HG02759 (cell line): ENCODE measurements at regions not wholly inside any gene's neighbourhood (a gene's known extent, or its start where the extent isn't known, plus 50 kb on each side); places are given as distances from the start of the nearest gene placed in this dataset.
"Not testable (repeated sequence)": the region's sequence is repeated elsewhere in the genome, so short reads cannot be mapped to it uniquely, and the experiment has no call there.

Source experiments
- ATAC-seq: cut with Tn5 transposase; IDR thresholded peaks from one replicate; pipeline ENCODE4 v1.9.1; 2021; ENCODE audit warnings: mild to moderate bottlenecking, moderate library complexity; ENCODE audit not compliant: unreplicated experiment

DNA sequence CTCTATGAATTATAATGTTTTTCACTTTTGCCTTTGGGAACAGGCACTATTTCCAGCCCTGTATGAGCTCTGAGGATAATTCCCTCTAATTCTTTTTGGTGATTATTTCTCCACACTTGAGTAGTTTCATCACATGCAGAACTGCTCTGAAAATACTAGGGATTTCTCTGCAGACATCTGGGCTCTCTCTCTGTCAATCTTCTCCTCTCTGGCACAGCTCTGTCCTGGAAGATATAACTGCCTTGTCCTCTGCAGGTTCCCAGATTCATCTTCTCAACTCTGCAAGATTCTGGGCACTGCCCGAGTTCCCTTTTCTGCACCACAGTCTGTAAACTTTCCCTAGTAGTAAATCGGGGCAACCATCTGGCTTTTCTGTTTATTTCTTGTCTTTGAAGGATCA lies 131.3 kb upstream of the FMN2 start:
- no peak for ATAC-seq

DNA sequence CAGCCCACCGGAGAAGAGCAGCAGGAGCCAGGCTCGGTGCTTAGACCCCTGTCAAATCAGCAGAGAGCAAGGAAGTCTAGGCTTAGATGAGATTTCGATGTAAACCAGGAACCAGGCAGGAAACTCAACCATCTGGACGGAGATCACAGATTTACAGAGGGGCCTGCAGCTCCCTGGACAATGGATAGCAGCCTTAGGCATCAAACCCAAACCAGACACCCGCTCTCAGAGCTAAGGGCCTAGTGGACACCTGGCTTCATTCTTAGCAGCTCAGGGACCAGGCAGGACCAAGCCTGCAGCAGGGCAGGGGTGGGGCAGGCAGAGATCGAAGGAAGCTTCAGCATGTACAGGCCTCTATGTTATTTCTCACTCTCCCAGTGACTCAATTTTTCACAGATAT lies 127.8 kb upstream of the FMN2 start:
- no peak for ATAC-seq

DNA sequence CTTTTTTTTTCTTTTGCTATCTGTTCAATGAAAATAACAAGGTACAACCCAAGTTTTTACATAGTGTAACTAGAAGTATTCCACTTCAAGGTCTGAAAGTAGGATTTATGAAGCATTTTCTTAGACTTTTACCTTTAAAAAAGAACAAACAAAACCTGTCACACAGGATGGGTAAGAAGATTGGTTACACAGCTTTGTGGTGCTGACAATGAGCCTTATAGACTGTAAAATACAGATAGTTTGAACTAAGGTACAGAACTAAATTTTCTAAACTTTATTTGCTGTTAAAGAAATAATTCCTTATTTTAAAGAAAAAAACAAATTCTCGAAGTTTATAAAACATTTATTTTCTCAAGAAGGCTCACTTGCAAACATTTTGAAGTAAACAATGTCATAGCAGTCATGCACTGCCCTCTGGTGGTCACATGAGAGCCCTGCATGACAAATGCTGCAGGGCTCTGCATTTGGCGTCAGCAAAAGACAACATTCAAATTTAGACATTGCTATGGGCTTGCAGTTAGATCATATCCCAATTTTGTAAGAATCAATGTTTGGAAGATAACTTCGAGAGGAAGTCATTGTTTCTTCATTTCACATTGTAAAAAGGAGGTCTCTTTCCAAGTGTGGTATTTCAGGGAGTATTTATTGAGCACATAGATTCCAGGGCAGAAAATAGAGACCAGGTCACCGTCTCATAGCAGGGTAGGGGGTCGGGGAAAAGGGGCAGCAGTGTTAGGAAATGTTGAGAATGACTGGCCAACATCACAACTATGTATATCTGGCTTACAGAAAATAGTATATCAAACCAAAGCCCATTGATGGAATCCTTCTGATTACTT lies 115.3 kb upstream of the FMN2 start:
- peak; percentile 94 for ATAC-seq

- no peak for ATAC-seq
Measured at GRCh38 chr1:239977416-239977815, 114.3 kb upstream of the FMN2 start.

DNA sequence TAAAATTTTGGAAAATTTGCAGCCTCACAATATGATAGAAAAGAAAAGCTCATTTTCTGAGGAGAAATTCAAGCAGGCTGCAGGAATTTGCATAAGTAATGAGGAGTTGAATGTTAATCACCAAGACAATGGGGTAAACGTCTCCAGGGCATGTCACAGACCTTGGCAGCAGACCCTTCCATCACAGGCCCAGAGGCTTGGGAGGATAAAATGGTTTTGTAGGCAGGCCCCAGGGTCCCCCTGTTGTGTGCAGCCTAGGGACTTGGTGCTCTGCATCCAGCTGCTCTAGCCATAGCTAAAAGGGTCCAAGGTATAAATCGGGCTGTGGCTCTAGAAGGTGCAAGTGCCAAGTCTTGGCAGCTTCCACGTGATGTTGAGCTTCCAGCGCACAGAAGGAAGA lies 112.2 kb upstream of the FMN2 start:
- ATAC-seq = no peak

- no peak for ATAC-seq
Measured at GRCh38 chr1:239982762-239983161, 108.9 kb upstream of the FMN2 start.

DNA sequence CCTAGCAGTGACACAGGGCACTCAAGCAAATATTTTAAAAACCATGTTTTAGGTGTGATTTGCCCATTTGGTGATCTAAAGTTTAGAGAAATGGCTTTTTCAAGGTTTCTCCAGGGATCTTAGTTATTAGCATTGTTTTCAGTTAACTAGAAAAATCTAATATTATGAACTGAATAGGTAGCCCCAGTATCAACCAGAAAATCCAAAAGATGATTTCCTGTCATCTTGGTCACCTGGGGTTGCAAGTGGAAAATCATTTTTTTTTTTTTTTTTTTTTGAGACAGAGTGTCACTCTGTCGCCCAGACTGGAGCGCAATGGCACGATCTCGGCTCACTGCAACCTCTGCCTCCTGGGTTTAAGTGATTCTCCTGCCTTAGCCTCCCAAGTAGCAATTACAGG lies 106.6 kb upstream of the FMN2 start:
- no peak for ATAC-seq

DNA sequence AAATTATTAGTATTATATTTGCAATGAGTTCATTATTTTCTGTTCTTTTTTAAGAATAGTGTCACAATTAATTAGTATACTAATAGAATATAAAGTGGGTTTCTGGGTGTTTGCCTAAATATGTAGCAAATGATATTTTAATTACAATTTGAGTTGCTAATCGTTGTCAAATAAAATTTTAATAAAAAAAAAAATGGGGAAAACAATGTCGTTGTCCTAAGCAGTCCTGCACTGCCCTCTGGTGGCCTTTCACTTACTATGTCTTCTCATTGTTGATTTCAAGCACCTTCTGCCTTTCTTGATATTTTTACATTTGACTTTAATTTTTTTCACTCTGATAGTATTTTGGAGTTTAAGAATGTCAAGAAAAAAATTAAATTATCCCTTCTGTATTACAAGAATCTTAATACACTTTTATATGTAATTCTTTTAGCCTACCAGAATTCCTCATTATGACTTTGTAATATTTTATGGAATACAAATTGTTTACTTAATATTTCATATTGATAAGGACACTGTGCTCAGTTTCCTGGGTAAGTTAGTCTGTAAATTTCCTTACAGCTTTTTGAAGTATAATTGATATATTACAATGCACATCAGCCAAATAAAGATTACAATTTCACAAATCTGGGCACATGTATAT lies 104.5 kb upstream of the FMN2 start:
- ATAC-seq = no peak

- ATAC-seq = no peak
Measured at GRCh38 chr1:239989990-239990389, 101.7 kb upstream of the FMN2 start.

- ATAC-seq = not testable (repeated sequence)
Measured at GRCh38 chr1:239992566-239992965, 99.1 kb upstream of the FMN2 start.

DNA sequence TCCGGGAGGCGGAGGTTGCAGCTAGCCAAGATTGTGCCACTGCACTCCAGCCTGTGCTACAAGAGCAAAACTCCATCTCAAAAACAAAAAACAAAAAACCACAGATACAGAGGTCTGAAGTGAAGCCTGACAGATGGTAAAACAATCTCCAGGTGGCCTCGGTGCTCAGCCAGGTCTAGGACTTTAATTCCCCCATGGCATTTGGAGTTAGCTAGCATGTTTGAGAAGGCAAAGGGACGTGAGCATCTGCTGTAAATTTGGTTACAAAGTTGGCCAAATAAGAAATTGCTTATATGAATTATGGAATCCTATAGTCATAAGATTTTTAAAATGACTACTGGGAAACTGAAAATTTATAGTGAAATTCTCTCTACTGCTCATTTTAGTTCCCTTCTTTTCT lies 98.3 kb upstream of the FMN2 start:
- no peak for ATAC-seq

DNA sequence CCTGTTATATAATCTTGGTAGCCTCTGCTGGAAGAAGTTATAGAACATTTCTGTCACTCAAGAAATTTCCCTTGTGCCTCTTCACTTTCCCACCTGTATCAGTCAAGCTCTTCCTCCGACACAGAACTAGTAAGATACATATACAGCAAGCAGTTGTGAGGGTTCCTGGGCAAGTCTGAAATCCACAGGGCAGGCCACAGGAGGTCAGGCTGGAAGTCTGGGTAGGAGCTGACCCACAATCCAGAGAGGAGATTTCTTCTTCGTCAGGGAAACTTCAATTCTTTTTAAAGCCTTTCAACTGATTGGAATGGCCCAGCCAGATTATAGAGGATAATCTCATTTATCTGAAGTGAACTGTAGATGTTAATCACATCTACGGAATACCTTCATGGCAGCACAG lies 96.4 kb upstream of the FMN2 start:
- ATAC-seq = no peak

- no peak for ATAC-seq
Measured at GRCh38 chr1:239997160-239997514, 94.5 kb upstream of the FMN2 start.

- no peak for ATAC-seq
Measured at GRCh38 chr1:239997515-239998311, 94.0 kb upstream of the FMN2 start.

DNA sequence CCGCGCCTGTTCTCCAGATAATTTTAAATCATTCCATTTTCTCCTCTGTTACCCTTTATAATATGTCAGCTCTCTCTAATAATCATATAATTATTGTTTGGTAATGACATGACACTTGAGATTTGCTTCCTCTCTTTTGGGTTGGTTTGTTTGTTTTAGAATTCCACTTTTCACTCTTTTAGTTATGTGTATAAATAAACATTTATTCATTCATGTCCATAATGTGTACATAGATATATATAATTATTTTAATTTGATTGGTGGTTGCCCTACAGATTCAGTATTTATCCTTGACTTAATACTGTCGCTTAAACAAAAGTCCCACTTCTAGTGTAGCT lies 93.4 kb upstream of the FMN2 start:
- ATAC-seq = no peak

DNA sequence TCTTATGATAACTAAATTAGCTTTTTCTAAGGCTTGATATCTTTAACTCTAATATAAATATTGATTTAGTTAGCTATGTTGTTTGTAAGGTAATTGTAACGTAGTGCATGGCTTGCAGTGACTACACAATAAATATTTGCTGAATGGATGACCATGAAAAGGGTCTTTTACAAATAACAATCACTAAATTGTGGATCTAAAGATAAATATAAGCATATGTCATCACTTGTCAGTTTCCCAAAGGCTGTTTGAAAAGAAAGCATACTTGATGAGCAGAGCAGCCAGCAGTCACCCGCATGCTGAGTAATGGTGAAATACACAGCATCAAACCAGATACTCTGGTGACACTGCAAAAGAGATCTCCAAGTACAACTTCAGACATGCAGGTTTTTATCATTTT lies 92.5 kb upstream of the FMN2 start:
- no peak for ATAC-seq

DNA sequence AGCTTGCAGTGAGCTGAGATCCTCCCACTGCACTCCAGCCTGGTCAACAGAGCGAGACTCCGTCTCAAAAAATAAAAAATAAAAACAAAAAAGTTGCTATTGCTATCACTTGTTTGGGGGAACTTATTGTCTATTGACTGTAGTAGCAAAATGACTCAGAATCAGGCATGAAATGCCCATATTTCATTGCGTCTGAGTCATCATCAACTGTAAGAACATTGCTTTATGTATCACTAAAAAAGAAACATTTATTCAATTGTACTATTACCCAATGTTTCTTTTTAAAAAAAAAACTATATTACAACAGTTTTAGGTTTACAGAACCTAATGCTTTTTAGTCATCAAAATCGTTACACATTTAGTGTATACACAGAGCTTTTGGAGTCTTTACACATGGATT lies 91.0 kb upstream of the FMN2 start:
- no peak for ATAC-seq

- no peak for ATAC-seq
Measured at GRCh38 chr1:240001177-240001740, 90.4 kb upstream of the FMN2 start.

DNA sequence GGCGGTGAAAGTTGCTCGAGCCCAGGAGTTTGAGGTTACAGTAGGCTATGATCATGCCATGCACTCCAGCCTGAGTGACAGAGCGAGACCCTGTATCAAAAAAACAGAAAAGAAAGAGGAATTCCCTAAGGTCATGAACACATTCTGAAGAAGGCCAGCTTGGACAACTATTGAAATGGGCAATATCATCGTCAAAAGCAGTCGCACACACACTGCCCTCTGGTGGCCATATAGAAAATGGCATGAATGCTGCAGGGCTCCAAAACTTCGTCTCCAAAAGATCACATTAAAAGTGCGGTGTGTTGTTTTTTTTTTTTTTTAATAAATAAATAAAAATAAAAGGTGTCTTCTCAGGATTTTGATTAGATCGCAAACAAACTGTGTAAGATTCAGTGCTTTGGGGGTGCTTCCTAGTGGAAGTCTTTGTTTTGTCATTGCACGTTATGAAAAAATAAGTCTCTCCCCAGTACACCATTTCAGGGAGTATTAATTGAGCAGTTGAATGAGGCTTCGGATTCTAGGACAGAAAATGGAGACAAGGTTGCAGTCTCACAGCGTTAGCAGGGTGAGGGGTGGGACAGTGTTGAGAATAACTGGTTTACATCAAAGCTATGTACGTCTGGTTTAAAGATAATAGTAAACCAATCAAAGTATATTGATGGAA lies 87.5 kb upstream of the FMN2 start:
- peak; percentile 57 for ATAC-seq

DNA sequence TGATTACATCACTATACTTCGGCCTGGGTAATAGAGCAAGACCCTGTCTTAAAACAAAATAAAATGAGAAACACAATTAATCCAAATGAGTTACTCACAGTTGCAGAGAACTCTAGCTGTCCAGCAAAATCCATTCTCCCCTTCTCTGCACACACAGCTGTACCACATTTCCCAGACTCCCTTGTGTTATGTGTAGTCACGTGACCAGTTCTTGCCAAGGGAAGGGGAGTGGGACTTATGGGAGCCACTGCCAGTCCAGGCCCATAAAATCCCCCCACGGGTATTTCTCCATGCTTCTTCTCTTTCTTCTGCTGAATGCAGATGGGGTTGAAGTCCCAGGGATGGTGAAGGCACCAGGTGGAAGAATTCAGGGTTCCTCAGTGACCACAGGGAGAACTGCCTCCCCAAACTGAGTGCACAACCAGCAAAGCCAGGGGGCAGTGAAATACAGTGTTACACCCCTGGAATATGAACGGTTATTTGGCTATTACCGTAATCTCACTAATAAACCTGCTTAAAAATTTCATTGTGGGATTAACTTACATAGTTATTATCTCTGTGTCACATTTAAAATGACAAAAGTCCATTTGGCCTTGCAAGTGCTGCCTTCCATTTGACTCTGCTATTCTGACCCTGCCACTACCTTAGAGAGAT lies 85.6 kb upstream of the FMN2 start:
- ATAC-seq = no peak

GRCh38 chr1:240008298-240008697 lies 83.4 kb upstream of the FMN2 start:
- ATAC-seq = no peak
